Stimulated activated naive CD8-positive, alpha-beta T cell treated with anti-CD3 and anti-CD28 coated beads, Interleukin-15, amount 100 ng/mL, for 72 hours (primary cell): ENCODE measurements at regions not wholly inside any gene's neighbourhood (a gene's known extent, or its start where the extent isn't known, plus 50 kb on each side); places are given as distances from the start of the nearest gene placed in this dataset.
"Not testable (repeated sequence)": the region's sequence is repeated elsewhere in the genome, so short reads cannot be mapped to it uniquely, and the experiment has no call there.

ENCODE experiments used
- ATAC-seq: fragments of 150-1000 bp; cut with Tn5 transposase; 2 replicates; pipeline ENCODE4 v1.10.0; 2021; ENCODE audit warnings: mild to moderate bottlenecking, moderate library complexity
- DNase-seq, 2 donors: peaks; one replicate each; pipeline ENCODE4 v3.0.0; 2021 to 2022
- H3K27ac Mint-ChIP-seq, 2 donors: one replicate each; pipeline ENCODE4 v1.8.0; 2022; ENCODE audit warnings: mild to moderate bottlenecking in 2 of 2, mixed read lengths in 2 of 2, moderate library complexity in 2 of 2
- H3K27me3 Mint-ChIP-seq: one replicate; pipeline ENCODE4 v1.8.0; 2022; ENCODE audit warnings: mixed read lengths
- H3K4me1 Mint-ChIP-seq: one replicate; pipeline ENCODE4 v1.8.0; 2022; ENCODE audit warnings: mild to moderate bottlenecking, mixed read lengths
- H3K4me3 Mint-ChIP-seq, 2 donors: one replicate each; pipeline ENCODE4 v1.8.0; 2022; ENCODE audit warnings: mild to moderate bottlenecking in 2 of 2, mixed read lengths in 2 of 2, moderate library complexity in 1 of 2
- H3K9me3 Mint-ChIP-seq, 2 donors: one replicate each; pipeline ENCODE4 v1.8.0; 2022; ENCODE audit warnings: mixed read lengths in 2 of 2

DNA sequence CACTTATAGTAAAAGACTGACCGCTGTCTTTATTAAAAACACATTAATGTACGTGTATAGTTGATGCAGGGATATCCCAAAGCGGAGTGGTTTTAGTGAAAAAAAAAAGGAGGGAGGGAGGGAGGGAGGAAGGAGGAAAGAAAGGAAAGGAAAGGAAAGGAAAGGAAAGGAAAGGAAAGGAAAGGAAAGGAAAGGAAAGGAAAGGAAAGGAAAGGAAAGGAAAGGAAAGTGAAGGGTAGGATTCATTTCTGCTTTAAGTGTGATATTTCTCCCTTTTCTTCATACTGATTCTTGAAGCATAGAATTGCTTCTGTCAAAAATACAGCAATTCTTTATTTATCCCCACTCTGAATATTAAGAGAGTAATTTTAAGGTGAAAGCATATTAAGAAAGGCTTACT is 504.9 kb downstream of the PPP4R3C start:
- Mint-ChIP-seq H3K27me3 (no peaks in the 10 kb centered on the region), H3K9me3 (peaks cover 0 to 7% of the 10 kb centered on the region in 2 donors), H3K4me1 (no peaks in the 10 kb centered on the region), H3K4me3 (no peak overlapping the region), H3K27ac (no peak overlapping the region)
- ATAC-seq (no peak), DNase-seq (no peak)

DNA sequence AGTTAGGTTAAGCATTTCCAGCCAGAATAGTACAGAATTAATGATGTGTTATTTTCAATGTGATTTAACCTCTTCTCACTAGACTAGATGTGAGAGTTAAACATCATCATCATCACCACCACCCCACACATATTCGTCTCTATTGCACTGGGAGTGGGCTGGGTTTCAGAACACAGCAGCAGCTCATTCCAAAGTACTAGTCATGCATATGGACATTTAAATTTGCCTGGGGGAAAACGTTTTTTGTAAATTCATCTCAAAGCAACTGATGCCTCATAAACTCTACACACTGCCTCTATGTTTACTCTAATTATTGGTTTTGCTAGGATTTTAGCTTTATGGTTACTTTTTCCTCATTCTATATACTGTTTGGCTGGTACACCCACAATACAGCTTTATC is 509.1 kb downstream of the PPP4R3C start:
- ATAC-seq = no peak
- no peak for DNase-seq
- H3K27ac Mint-ChIP-seq = no peak overlapping the region
- no peak overlapping the region for H3K4me3 Mint-ChIP-seq
- H3K27me3 Mint-ChIP-seq = no peaks in the 10 kb centered on the region
- H3K9me3 Mint-ChIP-seq = peaks cover 0 to 7% of the 10 kb centered on the region in 2 donors
- no peaks in the 10 kb centered on the region for H3K4me1 Mint-ChIP-seq

DNA sequence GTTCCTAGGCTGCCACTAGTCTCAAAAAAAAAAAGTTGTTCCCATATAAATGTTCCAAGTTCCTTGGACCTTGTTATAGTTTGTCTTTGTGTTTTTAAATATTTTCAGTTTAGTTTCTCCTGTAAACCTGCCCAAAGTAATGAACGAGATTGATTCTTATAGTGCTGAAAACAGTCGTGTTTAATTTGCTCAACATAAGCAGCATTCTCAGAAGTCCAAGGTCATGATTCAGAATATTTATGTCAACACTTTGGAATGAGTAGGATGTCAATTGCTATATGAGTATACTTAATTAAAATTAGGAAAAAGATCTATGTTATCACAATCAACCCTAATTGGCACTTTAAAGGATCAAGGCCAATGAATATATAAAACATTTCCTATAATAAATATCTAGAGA is 510.9 kb downstream of the PPP4R3C start:
- H3K4me1 Mint-ChIP-seq = no peaks in the 10 kb centered on the region
- no peaks in the 10 kb centered on the region for H3K27me3 Mint-ChIP-seq
- ATAC-seq (no peak), DNase-seq (no peak)
- no peak overlapping the region for H3K4me3 Mint-ChIP-seq
- no peak overlapping the region for H3K27ac Mint-ChIP-seq
- peaks cover 0 to 7% of the 10 kb centered on the region in 2 donors for H3K9me3 Mint-ChIP-seq

DNA sequence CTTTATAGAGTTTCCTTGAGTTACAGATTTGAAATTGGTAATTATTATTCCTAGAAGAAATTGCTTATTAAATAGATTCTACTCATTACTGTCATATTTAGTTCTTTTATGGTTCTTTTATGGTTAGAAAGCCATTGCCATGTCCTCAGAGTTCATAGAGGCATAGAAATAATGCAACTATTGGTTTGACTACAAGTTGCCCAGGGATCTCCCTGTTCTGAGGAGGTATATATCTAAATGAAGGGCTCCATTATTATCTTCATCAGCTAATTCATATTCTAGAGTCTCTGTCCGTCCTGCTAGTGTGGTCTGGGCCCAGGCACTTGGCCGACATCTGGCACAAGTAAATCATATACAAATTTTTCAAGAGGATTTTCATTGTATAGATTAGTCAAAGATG is 535.7 kb downstream of the PPP4R3C start:
- Mint-ChIP-seq H3K27me3 (no peaks in the 10 kb centered on the region), H3K4me3 (no peak overlapping the region), H3K27ac (no peak overlapping the region), H3K4me1 (no peaks in the 10 kb centered on the region), H3K9me3 (peaks cover 0 to under 1% of the 10 kb centered on the region in 2 donors)
- no peak for DNase-seq
- no peak for ATAC-seq

DNA sequence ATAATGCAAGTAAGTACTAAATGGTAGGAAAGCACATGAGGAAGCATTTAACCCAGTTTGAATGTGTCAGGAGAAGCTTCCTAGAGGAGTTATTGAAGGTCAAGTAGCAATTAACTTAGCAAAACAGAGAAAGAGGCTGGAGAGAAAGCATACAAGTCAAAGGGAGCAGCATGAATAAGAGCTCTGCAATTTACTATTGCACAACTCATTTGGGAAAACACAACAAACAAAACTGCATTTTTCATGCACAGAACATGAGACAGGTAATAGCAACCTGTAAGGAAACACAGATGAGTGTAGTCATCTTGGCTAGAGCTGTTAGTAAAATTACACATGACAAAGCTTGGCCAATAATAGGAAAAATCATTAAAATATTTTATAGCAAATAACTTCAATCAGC is 538.1 kb downstream of the PPP4R3C start:
- no peak overlapping the region for H3K27ac Mint-ChIP-seq

DNA sequence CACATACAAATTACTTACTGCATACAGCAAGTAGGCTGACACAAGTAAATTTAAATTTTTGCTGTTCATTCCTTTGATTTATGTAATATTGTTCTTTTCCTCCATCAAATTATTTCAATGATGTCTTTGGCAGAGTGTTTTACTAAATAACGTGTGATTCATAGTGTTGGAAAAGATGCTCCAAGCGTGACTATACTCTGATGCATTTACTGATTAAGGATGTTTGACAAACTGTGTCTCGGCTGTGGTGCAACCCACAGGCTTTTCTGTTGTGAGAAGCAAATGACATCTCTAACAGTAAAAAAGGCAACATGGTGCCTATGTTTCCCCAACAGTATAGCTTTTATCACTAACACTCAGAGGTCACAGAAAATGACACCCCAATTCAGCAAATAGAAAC is 540.9 kb downstream of the PPP4R3C start:
- ATAC-seq (no peak), DNase-seq (no peak)
- Mint-ChIP-seq H3K9me3 (no peaks in the 10 kb centered on the region), H3K27ac (no peak overlapping the region), H3K4me1 (no peaks in the 10 kb centered on the region), H3K27me3 (no peaks in the 10 kb centered on the region), H3K4me3 (no peak overlapping the region)

More for the DNA sequence above, 538.1 kb downstream of the PPP4R3C start:
- no peak overlapping the region for H3K4me3 Mint-ChIP-seq
- no peak for DNase-seq
- H3K27me3 Mint-ChIP-seq = no peaks in the 10 kb centered on the region
- no peaks in the 10 kb centered on the region for H3K4me1 Mint-ChIP-seq
- ATAC-seq = no peak
- no peaks in the 10 kb centered on the region for H3K9me3 Mint-ChIP-seq

DNA sequence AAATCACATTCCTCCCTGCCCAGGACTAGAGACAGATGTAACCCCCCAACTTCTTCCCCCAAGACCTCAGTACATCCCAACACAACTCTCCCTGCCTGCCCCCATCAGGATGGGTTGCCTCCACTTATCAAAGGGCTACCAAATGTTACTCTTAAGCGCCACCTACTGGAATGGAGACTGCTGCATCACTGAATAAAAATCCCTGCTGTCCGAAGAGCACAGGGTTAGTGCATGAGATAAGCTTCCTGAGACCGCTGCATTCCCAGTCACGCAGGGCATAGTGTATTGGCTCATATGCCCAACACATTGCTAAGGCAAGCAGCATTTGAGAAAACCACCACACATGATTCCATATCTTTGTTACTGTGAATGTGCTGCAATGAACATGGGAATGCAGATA is 544.5 kb downstream of the PPP4R3C start:
- Mint-ChIP-seq H3K9me3 (no peaks in the 10 kb centered on the region), H3K4me3 (no peak overlapping the region), H3K27me3 (no peaks in the 10 kb centered on the region), H3K4me1 (no peaks in the 10 kb centered on the region), H3K27ac (no peak overlapping the region)
- DNase-seq = no peak
- ATAC-seq = no peak

DNA sequence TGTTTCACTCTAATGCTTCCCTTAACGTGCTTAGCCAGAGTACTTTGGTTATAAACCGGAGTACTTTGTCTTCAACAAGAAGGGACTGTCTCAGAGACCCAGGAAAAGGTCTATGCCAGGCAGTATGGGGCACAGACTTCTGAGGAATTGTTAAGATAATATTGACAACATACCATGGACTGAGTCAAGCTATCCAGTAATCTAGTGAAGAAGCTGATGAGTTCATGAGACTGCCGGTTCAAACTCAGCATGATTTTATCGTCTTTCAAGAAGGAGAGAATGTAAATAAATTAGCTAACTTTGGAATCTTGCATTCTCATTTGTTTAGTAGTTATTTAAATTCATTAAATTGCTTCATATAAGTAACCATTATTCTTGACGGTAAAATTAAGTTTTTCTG is 546.1 kb downstream of the PPP4R3C start:
- Mint-ChIP-seq H3K27ac (no peak overlapping the region), H3K9me3 (no peaks in the 10 kb centered on the region), H3K27me3 (no peaks in the 10 kb centered on the region)

DNA sequence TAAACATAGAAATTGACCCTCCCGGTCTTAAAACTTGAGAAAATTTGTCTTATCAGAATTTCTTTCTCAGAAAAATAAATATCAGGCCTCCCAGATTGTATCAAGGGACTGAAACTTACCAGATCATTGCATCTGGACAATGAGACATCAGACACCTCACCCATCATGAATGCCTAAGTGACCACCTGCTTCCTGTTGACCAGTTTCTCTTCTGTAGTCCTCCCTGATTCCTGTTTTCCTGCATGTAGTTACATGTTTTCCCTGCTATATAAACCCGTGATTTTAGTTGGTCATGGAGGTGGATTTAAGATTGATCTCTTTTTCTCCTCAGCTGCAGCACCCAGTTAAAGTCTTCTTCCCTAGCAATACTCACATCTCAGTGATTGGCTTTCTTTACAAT is 548.1 kb downstream of the PPP4R3C start:
- Mint-ChIP-seq H3K27ac (no peak overlapping the region), H3K9me3 (peaks cover 0 to 6% of the 10 kb centered on the region in 2 donors), H3K4me3 (no peak overlapping the region), H3K4me1 (no peaks in the 10 kb centered on the region), H3K27me3 (no peaks in the 10 kb centered on the region)
- ATAC-seq (no peak), DNase-seq (no peak)

More for the DNA sequence above, 546.1 kb downstream of the PPP4R3C start:
- Mint-ChIP-seq H3K4me3 (no peak overlapping the region), H3K4me1 (no peaks in the 10 kb centered on the region)
- ATAC-seq (no peak), DNase-seq (no peak)

DNA sequence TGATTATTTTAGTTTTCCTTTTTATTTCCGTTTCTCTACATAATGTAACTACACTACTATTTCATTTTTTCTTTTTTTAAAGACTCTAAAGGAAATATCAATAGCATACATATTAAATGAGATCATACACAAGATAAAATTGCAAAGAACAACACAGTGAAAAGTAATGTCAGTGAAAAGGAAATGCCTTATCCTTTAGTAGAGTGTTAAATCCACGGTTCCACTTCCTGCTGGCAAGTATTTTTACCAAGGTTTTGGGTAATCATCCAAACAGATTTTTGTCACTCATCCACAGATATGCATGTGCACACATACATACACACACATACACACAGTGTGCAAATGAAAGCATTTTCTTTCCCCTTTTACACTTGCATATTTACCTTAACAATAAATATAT is 548.9 kb downstream of the PPP4R3C start:
- H3K9me3 Mint-ChIP-seq = peaks cover 0 to 6% of the 10 kb centered on the region in 2 donors
- H3K27me3 Mint-ChIP-seq = no peaks in the 10 kb centered on the region
- DNase-seq (no peak), ATAC-seq (no peak)
- no peak overlapping the region for H3K4me3 Mint-ChIP-seq
- no peak overlapping the region for H3K27ac Mint-ChIP-seq
- H3K4me1 Mint-ChIP-seq = no peaks in the 10 kb centered on the region

DNA sequence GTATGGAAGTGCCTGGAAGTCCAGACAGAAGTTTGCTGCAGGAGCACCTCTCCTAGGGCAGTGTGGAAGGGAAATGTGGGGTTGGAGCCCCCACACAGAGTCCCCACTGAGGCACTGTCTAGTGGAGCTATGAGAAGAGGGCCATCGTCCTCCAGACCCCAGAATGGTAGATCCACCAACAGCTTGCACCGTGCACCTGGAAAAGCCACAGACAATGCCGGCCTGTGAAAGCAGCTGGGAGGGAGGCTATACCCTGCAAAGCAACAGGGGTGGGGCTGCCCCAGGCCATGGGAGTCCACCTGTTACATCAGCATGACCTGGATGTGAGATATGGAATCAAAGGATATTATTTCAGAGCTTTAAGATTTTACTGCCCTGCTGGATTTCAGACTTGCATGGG is 551.4 kb downstream of the PPP4R3C start:
- H3K9me3 Mint-ChIP-seq, H3K4me1 Mint-ChIP-seq, H3K27ac Mint-ChIP-seq, DNase-seq, H3K27me3 Mint-ChIP-seq, ATAC-seq, H3K4me3 Mint-ChIP-seq: not testable (repeated sequence)

DNA sequence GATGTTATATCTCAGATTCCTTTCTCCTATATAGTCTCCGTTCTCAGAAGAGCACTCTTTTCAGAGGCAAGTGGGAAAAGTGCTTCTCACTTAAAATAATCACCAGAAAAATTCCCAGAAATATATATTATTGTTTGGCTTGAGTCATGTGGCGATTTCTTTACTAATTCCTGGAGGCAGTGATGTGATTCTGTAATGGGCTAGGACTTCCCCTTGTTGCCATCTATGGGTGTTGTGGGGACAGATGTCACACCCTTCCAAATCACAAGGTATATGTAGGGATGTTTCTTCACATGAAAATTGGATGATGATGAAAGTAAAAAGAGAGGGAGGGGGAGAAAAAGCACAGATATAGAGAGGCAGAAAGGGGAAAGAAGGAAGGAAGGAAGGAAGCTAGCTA is 553.4 kb downstream of the PPP4R3C start:
- H3K9me3 Mint-ChIP-seq = peaks cover 0 to 13% of the 10 kb centered on the region in 2 donors
- ATAC-seq = no peak
- H3K27ac Mint-ChIP-seq = no peak overlapping the region

DNA sequence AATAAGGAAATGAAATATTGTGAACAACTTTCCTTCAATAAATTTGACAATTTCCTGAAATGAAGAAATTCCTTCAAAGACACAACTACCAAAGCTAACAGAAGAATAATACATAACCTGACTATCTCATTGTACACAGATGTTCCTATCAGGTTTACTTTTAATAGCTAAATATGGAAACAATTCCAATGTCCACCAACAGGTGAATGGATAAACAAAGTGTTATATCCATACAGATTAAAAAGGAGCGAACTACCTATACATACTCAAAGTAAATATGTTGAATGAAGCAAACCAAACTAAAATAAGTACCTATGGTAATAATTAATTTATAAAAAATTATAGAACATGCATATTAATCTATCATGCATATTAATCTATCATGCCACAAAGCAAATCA is 554.9 kb downstream of the PPP4R3C start:
- H3K27ac Mint-ChIP-seq = no peak overlapping the region
- no peak for DNase-seq
- no peaks in the 10 kb centered on the region for H3K27me3 Mint-ChIP-seq
- H3K9me3 Mint-ChIP-seq = peaks cover 0 to 13% of the 10 kb centered on the region in 2 donors
- ATAC-seq = no peak
- H3K4me1 Mint-ChIP-seq = no peaks in the 10 kb centered on the region
- H3K4me3 Mint-ChIP-seq = no peak overlapping the region

More for the DNA sequence above, 553.4 kb downstream of the PPP4R3C start:
- no peak overlapping the region for H3K4me3 Mint-ChIP-seq
- H3K4me1 Mint-ChIP-seq = no peaks in the 10 kb centered on the region
- H3K27me3 Mint-ChIP-seq = no peaks in the 10 kb centered on the region
- DNase-seq = no peak

DNA sequence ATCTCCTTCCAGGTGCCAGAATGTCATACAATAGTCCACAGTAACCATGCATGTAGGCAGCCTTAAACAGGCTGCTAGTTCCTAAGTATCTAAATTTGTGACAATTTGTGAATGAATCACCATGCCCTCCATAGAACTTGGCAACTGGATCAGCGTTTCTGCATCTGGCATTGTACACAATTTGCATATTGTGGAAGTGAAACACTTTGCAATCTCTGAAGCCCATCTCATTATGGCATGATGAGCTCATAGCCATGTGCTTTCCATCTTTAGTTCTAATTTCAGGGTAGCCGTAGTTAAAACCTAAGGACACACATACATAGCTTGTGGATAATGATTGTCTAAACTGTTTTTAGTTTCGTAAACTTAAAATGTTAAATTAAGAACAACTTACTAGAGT is 573.6 kb downstream of the PPP4R3C start:
- Mint-ChIP-seq H3K27me3 (no peaks in the 10 kb centered on the region), H3K4me1 (no peaks in the 10 kb centered on the region), H3K4me3 (no peak overlapping the region), H3K27ac (no peak overlapping the region), H3K9me3 (no peaks in the 10 kb centered on the region)
- DNase-seq (no peak), ATAC-seq (no peak)

DNA sequence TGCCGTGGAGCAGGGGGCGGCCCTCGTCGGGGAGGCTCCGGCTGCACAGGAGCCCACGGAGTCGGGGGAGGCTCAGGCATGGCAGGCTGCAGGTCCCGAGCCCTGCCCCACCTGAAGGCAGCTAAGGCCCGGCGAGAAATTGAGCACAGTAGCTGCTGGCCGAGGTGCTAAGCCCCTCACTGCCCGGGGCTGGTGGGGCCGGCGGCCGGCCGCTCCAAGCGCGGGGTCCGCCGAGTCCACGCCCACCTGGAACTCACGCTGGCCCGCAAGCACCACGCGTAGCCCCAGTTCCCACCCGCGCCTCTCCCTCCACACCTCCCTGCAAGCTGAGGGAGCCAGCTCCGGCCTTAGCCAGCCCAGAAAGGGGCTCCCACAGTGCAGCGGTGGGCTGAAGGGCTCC is 589.4 kb downstream of the PPP4R3C start:
- Mint-ChIP-seq H3K27me3 (no peaks in the 10 kb centered on the region), H3K27ac (no peak overlapping the region), H3K4me1 (no peaks in the 10 kb centered on the region), H3K4me3 (no peak overlapping the region), H3K9me3 (no peaks in the 10 kb centered on the region)
- DNase-seq (no peak), ATAC-seq (no peak)

DNA sequence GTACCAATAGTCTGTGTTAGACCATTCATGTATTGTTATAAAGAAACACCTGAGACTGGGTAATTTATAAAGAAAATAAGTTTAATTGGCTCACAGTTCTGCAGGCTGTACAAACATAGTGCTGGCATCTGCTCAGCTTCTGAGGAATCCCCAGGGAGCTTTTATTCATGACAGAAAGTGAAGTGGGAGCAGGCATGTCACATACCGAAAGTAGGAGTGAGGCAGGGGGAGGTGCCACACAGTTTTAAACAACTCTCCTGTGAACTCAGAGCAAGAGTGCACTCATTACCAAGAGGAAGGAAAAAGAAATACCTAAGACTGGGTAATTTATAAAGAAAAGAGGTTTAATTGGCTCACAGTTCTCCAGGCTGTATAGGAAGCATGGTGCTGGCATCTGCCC is 591.2 kb downstream of the PPP4R3C start:
- no peaks in the 10 kb centered on the region for H3K27me3 Mint-ChIP-seq
- no peak for DNase-seq
- H3K4me1 Mint-ChIP-seq = no peaks in the 10 kb centered on the region
- no peaks in the 10 kb centered on the region for H3K9me3 Mint-ChIP-seq
- no peak overlapping the region for H3K27ac Mint-ChIP-seq
- ATAC-seq = no peak
- H3K4me3 Mint-ChIP-seq = no peak overlapping the region

DNA sequence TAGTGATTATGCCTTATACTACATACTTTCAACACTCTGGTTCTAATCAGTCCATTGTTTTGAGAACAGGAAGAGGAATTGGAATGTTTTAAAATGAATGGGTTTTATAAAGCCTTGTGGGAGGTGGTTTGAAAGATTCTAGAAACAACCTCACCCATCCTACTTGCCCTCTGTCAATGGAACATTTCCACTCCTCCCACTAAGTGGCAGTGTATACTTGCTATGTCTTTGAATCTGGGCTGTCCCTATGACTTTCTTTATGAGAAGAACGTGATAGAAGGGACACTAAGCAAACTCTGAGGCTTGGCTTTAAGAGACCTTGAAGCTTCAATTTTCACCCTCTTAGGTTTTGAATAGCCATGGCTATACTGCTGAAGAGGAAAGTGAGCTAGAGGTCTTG is 611.2 kb downstream of the PPP4R3C start:
- H3K4me1 Mint-ChIP-seq = no peaks in the 10 kb centered on the region
- H3K27ac Mint-ChIP-seq = no peak overlapping the region
- DNase-seq (no peak), ATAC-seq (no peak)
- no peaks in the 10 kb centered on the region for H3K27me3 Mint-ChIP-seq
- H3K4me3 Mint-ChIP-seq = no peak overlapping the region
- no peaks in the 10 kb centered on the region for H3K9me3 Mint-ChIP-seq
